H1 (cell line): ENCODE measurements at regions not wholly inside any gene's neighbourhood (a gene's known extent, or its start where the extent isn't known, plus 50 kb on each side); places are given as distances from the start of the nearest gene placed in this dataset.

ENCODE experiments used
- CTCF ChIP-seq, 3 experiments: IDR thresholded peaks; 1 replicate in 2 of 3; 2 replicates in 1 of 3; pipeline versions ENCODE4 v1.5.1 to v1.6.1; 2011; ENCODE audit warnings: low read length in 3 of 3, mild to moderate bottlenecking in 3 of 3, inconsistent platforms in 2 of 3, low read depth in 1 of 3, moderate library complexity in 1 of 3; ENCODE audit not compliant: insufficient read depth in 1 of 3; ENCODE audit errors: control extremely low read depth in 1 of 3
- HDAC2 ChIP-seq, 2 experiments: fragments of 300-600 bp in 1 of 2; sonication (generic) in 1 of 2; IDR thresholded peaks; 2 replicates each; pipeline ENCODE4 v1.6.1; 2011 to 2012; ENCODE audit warnings: low read depth in 2 of 2, low read length in 2 of 2, mild to moderate bottlenecking in 2 of 2, moderate library complexity in 2 of 2, borderline replicate concordance in 1 of 2, inconsistent platforms in 1 of 2
- USF2 ChIP-seq: IDR thresholded peaks from 2 replicates; pipeline ENCODE4 v1.6.1; 2011; ENCODE audit warnings: low read length, improper control_type of control experiment

- TF ChIP-seq USF2 (no peak), HDAC2 (IDR thresholded peaks at IDR 0.05; ENCODE audit: borderline replicate concordance in 1 of 2, low read depth in 2 of 2, low read length in 2 of 2) (no peak), CTCF (IDR thresholded peaks at IDR 0.05; ENCODE audit: control extremely low read depth in 1 of 3, insufficient read depth in 1 of 3, low read depth in 1 of 3, low read length in 3 of 3) (no peak)
These were observed 226.5 kb upstream of the GPR149 start for GRCh38 chr3:154656486-154656885.
